Middle frontal gyrus (tissue), 1 donor: ENCODE measurements at regions not wholly inside any gene's neighbourhood (a gene's known extent, or its start where the extent isn't known, plus 50 kb on each side); places are given as distances from the start of the nearest gene placed in this dataset.
"Not testable (repeated sequence)": the region's sequence is repeated elsewhere in the genome, so short reads cannot be mapped to it uniquely, and the experiment has no call there.

Experiments
- DNase-seq: peaks from one replicate; pipeline ENCODE4 v3.0.0-alpha.2; 2015; ENCODE audit warnings: low spot score; ENCODE audit errors: extremely low spot score

- no peak for DNase-seq
Observed at GRCh38 chr2:215722986-215723630, 287.2 kb upstream of the FN1 start.

- no peak for DNase-seq
Observed at GRCh38 chr2:215722125-215722524, 286.3 kb upstream of the FN1 start.

- DNase-seq = not testable (repeated sequence)
Observed at GRCh38 chr2:215721515-215721914, 285.6 kb upstream of the FN1 start.

- no peak for DNase-seq
Observed at GRCh38 chr2:215718890-215719289, 283.0 kb upstream of the FN1 start.

GRCh38 chr2:215718436-215718835 lies 282.6 kb upstream of the FN1 start:
- no peak for DNase-seq

DNA sequence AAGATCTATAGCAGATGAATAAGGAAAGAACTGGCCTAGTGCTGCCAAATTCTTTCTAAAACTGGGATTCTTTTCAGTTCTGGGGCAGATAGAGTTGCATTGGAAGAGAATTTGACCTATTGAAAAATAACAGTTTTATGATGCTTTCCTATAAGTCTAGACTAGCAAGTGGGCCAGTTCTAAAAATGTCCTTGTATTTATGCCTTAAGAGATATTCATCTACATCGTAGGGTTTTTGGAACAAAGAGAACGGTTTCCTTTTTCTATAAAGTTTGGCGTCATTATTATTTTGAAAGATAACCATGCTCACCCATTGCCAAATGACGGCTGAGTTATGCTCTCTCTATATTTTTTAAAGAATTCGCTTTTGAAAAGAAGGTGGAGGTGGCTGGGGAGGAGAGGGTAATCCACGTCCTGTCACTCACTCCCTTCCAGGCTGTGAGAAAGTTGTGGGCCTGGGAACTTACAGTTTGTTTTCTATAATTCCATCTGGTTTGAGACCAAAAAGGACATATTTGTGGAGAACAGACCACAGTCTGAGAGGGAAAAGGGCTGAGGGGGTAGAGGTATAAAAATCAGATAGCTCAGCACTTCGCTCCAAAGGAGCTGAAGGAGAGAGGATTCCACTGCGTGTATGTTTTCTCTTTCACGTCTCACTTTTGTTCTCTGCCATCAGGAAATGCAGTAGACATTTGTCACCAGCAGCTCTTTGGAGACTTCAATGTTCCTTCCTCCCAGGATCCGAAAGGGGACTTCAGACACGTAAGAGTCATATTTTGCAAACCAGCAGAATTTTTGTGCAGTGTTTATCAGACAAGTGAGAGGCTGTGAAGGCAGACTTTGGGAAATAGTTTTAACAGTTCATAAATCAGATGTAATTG lies 281.9 kb upstream of the FN1 start:
- DNase-seq = no peak

DNA sequence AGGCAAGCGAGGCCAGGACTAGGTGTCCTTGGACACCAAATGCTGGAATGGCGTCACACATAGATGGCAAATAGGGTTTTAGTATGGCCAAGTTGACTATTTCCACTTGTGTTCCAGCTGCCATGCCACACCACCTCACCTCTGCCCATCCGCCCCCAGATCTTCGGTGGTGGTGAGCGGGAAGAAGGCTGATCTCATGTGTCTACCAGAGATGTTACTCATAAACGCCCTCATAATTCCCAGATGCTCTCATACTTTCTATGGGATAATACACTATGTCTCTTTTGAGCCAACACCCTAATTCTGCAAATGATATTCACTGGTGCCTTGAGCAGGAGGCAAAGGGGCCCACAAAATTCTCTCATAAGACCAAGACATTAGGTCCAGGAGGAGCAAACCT lies 281.1 kb upstream of the FN1 start:
- no peak for DNase-seq

DNA sequence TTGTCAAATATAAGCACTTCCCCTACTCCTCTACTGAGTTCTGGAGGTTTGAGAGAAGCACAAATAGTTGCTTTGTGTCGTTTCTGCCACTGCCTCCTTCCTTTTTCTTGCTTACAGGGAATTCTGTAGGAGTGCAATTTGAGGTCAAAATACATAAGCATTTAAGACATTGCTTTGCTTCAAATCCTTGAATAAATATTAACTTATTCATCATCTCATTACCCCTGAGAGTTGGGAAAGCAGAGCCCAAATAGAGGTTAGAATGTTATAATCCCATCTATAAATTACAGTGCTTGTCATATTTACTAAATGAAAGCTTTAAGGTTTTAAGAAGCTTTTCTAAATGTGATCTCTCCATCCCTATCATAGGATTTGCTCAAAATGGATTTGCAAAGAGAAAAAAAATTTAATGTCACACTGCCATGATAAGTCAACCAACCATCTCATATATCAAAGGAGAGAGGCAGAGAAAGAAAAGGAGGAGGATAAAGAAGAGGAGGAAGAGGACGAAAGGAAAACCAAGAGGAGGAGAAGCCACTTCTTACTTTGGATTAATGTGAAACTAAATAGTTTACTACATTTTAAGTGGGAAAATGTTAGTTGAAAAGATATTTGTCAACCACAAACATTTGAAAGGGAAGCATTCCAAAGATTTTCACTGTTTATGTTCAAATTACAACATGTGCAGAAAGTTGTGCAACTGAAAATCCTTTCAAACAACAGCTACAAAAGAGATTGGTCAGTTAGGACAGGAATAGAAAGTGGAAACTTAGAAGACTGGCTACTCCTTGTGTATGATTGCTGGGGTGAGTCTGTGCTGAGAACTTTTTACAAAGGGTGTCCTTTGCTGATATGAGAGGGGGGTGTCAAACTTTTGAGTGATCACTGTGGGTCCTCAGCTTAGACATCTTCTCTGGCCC lies 277.3 kb upstream of the FN1 start:
- no peak for DNase-seq

DNA sequence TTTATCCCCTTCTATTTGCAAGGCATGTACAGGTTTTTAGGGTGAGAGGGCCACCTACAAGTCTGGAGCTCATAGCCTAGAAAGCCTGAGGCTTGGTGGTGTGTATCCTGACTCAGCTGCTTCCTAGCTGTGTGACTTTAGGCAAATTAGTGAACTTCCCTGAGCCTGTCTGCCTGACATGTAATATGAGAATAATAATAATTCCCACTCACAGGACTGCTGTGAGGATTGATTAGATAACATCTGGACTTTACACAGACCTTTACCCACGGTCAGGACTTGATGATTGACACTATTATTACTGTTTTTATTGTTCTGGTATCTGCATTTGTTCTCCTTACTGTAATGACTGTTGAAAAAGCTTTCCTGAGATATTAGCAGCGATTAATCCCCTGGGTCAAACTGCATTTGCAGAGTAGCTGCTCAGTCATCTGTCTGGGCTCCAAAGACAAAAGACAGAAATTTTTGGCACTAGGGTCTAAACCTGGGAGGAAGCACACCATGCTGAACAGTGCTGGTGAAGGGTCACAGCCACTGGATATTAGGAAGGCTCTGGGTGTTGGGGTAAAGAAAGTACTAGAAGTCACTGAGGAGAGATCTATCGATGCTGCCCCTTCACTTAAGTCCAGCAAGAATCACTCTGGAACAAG lies 276.5 kb upstream of the FN1 start:
- no peak for DNase-seq

DNA sequence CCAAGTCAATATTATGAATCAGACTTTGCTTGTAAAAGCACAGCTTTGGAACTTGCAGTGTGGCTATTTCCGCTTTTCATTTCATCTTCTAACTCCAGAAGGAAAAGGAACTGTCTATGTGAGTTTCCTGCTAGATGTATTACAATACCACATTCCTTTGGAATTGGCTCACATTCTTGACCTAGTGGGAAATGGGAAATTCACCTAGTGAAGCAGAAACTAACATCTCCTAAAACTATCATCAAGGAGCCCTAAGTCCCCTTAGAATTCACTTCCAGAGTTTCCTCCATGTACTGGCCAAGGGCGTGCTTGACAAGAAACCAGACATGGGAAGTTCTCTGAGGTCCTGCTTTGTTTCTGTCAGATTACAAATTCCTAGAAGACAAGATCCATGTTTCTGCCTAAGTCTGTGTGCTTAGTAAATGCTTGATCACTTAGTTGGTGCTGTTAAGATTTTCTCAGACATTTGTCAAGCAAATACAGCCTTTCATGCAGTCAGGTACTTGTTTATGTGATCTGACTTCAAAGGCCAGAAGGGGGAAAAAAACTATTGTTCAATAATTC lies 275.7 kb upstream of the FN1 start:
- no peak for DNase-seq

GRCh38 chr2:215707608-215708007 lies 271.7 kb upstream of the FN1 start:
- no peak for DNase-seq

GRCh38 chr2:215705771-215706361 lies 270.0 kb upstream of the FN1 start:
- no peak for DNase-seq

DNA sequence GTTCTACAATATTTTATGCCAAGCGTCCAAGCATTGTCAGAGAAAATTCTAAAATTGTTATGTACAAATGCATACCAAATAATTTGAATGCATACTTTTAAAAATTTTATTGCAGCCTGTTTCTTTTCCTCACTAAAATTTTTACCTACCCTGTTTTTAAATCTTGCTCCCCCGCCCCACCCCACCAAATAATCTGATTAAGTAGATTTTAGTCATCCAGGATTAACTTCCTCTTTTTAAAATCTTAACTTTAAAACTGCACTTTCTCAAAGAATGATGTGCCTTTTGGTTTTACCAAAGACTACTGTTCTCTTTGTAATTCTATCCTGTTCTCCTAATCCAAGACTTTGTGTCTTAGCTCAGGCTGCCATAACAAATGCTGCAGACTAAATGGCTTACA lies 269.4 kb upstream of the FN1 start:
- DNase-seq = no peak

- no peak for DNase-seq
Observed at GRCh38 chr2:215702116-215702902, 266.4 kb upstream of the FN1 start.

DNA sequence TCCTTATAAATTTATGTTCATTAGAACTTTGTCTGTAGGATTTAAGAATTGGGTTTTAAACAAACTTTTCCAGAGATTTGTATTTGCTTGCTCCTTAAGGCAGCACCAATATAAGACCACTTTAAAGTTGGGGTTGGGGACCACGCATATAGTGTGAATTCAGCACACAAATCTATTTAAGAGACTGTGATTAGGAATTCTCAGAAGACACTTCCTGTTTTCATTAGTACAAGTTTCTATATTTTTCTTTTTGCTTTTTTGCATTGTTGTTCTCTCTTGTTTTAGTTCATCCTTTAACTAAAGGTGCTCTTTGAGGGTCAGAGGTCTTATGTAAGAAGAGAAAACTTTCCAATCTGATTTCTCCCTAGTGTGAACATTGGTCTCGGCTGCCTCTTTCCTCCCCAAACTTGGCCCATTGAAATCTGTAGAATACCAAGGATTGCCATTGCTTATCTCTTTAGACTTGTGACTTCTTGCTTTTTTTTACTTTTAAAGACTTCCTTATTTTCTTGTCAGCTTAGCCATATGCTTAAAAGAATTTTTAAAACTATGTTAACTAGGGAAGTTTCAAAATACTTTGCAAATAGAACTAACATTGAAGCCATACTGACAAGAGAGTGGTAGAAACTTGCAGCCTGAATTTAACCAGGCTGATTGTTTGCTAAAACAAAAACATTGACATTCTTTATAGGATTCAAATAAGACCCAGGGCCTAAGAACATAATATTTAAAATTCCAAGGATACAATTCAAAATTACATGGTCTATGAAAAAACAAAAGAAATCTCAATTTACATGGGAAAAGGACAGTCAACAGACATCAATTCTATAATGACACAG lies 264.1 kb upstream of the FN1 start:
- DNase-seq = no peak

DNA sequence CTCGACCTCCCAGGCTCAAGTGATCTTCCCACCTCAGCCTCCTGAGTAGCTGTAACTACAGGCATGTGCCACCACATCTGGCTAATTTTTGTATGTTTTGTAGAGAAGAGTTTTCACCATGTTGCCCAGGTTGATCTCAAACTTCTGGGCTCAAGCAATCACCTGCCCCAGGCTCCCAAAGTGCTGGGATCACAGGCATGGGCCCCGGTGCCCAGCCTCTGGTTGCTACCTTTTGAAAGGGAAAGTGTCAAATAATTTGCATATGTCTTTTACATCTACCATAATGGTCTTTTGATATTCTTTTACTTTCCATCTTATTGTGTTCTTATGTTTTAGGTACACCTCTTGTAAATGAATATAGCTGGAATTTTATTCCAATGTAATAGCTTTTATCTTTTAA lies 263.1 kb upstream of the FN1 start:
- DNase-seq = no peak

DNA sequence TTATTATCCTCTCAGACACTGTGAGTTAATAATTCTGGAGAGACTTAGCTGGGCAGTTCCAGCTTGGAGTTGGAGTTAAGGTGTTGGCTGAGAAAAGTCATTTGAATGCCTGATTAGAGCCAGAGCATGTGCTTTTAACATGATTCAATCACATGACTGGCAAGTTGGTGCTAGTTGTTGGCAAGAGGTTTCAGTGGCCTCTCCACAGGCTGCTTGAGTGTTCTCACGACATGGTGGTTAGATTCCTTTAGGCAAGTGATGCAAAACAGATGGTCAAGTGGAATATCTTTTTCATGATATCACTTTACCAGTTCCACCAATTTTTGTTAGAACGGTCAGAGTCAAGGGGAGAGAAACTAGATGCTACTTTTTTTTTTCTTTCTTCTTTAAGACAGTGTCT lies 262.7 kb upstream of the FN1 start:
- DNase-seq = no peak

DNA sequence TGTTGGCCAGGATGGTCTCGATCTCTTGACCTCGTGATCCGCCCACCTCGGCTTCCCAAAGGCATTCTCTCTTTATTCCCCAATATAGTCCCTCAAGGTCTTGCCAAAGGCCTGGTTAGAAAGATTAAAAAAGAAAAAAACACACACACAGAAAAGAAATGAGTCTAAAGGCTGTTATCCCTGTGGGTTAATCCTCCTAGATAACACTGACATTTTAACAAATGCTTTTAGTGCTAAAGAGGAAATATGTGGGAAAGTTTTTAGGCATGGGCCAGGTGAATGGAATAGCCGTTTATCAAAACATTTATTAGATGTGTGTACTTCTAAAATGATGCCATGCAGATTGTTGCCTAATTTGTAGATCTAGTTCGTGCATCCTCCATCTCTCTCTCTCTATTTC lies 261.6 kb upstream of the FN1 start:
- no peak for DNase-seq

DNA sequence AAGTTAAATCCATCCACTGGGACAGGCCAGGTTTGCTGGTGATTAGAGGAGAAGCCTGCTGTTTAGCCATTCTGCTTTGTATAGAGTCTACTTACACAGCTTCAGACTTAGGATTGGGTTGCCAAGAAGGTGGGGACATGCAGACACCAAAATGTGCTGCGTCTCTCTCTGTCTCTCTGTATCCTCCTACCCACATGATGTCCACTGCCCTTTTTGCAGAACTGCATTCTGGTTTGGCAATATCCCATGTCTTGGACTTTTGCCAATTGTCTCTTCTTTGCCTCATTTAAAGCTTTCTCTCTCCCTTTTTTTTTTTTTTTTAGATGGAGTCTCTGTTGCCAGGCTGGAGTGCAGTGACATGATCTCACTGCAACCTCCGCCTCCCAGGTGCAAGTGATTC lies 261.1 kb upstream of the FN1 start:
- DNase-seq = no peak
